OCI-LY3 (cell line): ENCODE measurements at regions not wholly inside any gene's neighbourhood (a gene's known extent, or its start where the extent isn't known, plus 50 kb on each side); places are given as distances from the start of the nearest gene placed in this dataset.

Experiments
- CTCF ChIP-seq: fragments of 200-600, 300-600 bp; sonication (generic); IDR thresholded peaks from 2 replicates; pipeline ENCODE4 v1.5.1; 2014; ENCODE audit warnings: antibody characterized with exemption, low read length, low read depth
- EZH2phosphoT487 ChIP-seq: fragments of 200-600 bp; shearing (Covaris generic); IDR thresholded peaks from 2 replicates; pipeline ENCODE4 v1.6.1; 2018; ENCODE audit warnings: antibody characterized with exemption, mixed run types, low read depth

GRCh38 chr6:159513914-159514313 lies 179.1 kb downstream of the SOD2 start:
- TF ChIP-seq CTCF (no peak), EZH2phosphoT487 (no peak)
